Prostate gland (tissue), 2 donors: ENCODE measurements at regions not wholly inside any gene's neighbourhood (a gene's known extent, or its start where the extent isn't known, plus 50 kb on each side); places are given as distances from the start of the nearest gene placed in this dataset.

ENCODE experiments used
- POLR2A ChIP-seq: fragments of 450-650 bp; IDR thresholded peaks from one replicate; pipeline ENCODE4 v1.6.1; 2016; ENCODE audit warnings: antibody characterized with exemption, mild to moderate bottlenecking
- POLR2AphosphoS5 ChIP-seq: sonication (generic); formaldehyde crosslinking; IDR thresholded peaks from one replicate; pipeline ENCODE4 v1.6.1; 2017; ENCODE audit warnings: antibody characterized with exemption
- TF ChIP-seq, protein P1 (sequence below), 4 experiments: fragments of 200-600 bp in 2 of 4; fragments of 450-650 bp in 2 of 4; sonication (generic) in 2 of 4; IDR thresholded peaks; 1 replicate in 3 of 4; 2 replicates in 1 of 4; pipeline ENCODE4 v1.5.1; 2016 to 2019; ENCODE audit warnings: antibody characterized with exemption in 4 of 4, mild to moderate bottlenecking in 2 of 4, moderate library complexity in 2 of 4

DNA sequence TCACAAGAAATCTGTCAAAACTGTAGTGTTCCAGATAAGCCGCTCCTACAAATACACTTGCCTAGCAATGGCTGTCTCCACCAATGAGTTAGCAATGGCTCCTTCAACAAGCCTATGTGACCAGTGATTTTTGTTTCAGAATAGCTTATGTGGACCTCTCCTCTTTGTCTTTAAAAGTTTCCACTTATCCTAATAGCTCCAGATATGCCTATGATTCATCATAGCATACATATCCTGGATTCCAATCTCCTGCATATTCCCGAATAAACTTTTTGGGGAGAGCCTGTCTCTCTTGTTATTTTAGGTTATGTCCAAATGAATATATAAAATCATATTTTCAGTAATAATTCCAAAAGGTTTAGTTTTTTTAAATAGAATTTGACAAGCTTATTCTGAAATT is 510.6 kb downstream of the ARL4A start:
- no peak for TF ChIP-seq POLR2A
- TF ChIP-seq, protein P1, sequence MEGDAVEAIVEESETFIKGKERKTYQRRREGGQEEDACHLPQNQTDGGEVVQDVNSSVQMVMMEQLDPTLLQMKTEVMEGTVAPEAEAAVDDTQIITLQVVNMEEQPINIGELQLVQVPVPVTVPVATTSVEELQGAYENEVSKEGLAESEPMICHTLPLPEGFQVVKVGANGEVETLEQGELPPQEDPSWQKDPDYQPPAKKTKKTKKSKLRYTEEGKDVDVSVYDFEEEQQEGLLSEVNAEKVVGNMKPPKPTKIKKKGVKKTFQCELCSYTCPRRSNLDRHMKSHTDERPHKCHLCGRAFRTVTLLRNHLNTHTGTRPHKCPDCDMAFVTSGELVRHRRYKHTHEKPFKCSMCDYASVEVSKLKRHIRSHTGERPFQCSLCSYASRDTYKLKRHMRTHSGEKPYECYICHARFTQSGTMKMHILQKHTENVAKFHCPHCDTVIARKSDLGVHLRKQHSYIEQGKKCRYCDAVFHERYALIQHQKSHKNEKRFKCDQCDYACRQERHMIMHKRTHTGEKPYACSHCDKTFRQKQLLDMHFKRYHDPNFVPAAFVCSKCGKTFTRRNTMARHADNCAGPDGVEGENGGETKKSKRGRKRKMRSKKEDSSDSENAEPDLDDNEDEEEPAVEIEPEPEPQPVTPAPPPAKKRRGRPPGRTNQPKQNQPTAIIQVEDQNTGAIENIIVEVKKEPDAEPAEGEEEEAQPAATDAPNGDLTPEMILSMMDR (IDR thresholded peaks at IDR 0.05) = no peak
- no peak for TF ChIP-seq POLR2AphosphoS5
